ENCODE measurements at regions not wholly inside any gene's neighbourhood (a gene's known extent, or its start where the extent isn't known, plus 50 kb on each side); places are given as distances from the start of the nearest gene placed in this dataset.

DNA sequence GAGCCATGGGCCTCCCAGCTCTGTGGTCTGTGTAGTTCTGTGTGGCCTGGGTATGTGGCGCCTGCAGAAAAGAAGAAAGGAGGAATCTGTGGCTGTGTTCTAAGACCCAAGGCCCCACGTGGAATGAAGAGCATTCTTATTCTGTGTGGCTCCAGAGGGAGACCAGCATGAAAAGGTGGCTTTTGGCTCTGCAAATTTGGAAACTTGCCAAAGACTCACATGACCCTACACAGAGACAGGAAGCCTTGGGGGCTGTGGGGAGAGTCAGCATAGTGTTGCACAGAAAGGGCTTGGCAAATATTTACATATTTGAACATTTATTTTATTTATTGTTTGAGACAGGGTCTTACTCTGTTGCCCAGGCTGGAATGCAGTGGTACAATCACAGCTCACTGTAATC is 193.3 kb downstream of the TMEM38B start:
- TF ChIP-seq, protein P1, sequence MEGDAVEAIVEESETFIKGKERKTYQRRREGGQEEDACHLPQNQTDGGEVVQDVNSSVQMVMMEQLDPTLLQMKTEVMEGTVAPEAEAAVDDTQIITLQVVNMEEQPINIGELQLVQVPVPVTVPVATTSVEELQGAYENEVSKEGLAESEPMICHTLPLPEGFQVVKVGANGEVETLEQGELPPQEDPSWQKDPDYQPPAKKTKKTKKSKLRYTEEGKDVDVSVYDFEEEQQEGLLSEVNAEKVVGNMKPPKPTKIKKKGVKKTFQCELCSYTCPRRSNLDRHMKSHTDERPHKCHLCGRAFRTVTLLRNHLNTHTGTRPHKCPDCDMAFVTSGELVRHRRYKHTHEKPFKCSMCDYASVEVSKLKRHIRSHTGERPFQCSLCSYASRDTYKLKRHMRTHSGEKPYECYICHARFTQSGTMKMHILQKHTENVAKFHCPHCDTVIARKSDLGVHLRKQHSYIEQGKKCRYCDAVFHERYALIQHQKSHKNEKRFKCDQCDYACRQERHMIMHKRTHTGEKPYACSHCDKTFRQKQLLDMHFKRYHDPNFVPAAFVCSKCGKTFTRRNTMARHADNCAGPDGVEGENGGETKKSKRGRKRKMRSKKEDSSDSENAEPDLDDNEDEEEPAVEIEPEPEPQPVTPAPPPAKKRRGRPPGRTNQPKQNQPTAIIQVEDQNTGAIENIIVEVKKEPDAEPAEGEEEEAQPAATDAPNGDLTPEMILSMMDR (IDR thresholded peaks at IDR 0.05; ENCODE audit: insufficient read depth, low read depth, low read length, missing control alignments): no peak
- no peak overlapping the region for H3K4me3 ChIP-seq (ENCODE audit: low read depth, low read length)
- no peak for DNase-seq (ENCODE audit: low read depth)

GRCh38 chr9:105890046-105890822 is 195.9 kb downstream of the TMEM38B start:
- DNase-seq (ENCODE audit: low read depth): no peak
- no peak overlapping the region for H3K4me3 ChIP-seq (ENCODE audit: low read depth, low read length)
- TF ChIP-seq, protein P1 (IDR thresholded peaks at IDR 0.05; ENCODE audit: insufficient read depth, low read depth, low read length, missing control alignments): no peak

DNA sequence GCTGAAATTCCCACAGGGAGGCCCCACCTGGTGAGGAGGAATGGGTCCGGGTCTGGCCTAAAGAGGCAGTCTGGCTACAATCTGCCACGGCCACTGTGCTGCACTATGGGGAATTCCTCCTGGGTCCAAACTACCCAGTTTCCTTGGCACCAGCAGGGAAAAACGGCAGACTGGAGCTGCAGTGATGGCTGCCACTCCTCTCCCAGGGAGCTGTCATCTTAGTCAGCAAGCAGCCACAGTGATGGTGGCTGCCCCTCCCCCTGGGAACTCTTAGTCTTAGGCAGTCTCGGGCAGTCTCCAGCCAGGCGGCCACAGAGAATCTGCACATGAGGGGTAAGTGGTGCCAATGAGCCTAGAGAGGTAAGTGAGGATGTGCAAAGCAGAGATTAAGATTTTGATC is 205.8 kb downstream of the TMEM38B start:
- DNase-seq (ENCODE audit: low read depth): no peak
- TF ChIP-seq, protein P1 (IDR thresholded peaks at IDR 0.05; ENCODE audit: insufficient read depth, low read depth, low read length, missing control alignments): no peak
- H3K4me3 ChIP-seq (ENCODE audit: low read depth, low read length): no peak overlapping the region

DNA sequence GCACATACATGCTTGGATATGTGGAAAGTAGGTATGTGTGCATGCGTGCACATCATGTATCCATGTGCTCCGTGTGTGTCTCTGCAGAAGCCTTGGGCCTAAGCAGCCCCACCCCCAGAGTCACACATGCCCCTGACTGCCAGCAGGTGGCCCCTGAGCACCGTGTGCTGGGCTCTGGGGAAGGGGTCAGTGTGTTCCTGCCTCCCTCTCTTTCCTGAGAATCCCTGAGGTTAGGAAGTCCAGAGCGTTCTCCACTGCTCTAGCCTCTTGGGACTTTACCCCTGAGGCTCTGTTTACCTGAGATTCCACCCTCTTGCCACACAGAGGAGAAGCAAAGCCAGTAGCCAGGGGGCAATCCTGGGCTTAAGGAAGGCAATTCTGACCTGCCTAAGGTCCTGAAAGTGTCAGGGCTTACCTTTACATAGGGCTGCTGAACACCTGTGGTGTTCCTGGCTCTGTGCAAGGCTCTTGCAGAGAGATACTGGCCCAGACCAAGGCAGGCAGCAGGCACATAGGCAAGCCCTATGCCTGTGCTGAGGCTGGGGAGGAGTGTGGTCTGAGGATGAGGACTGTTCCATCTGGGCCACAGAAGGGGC is 207.3 kb downstream of the TMEM38B start:
- TF ChIP-seq, protein P1 (IDR thresholded peaks at IDR 0.05; ENCODE audit: insufficient read depth, low read depth, low read length, missing control alignments): peak; percentile 59
- peak; percentile 36 for DNase-seq (ENCODE audit: low read depth)

GRCh38 chr9:105908069-105908468 is 213.7 kb downstream of the TMEM38B start:
- H3K4me3 ChIP-seq (ENCODE audit: low read depth, low read length): no peak overlapping the region
- no peak for DNase-seq (ENCODE audit: low read depth)
- TF ChIP-seq, protein P1 (IDR thresholded peaks at IDR 0.05; ENCODE audit: insufficient read depth, low read depth, low read length, missing control alignments): no peak

More for the DNA sequence above, 207.3 kb downstream of the TMEM38B start:
- H3K4me3 ChIP-seq (ENCODE audit: low read depth, low read length): no peak overlapping the region

GRCh38 chr9:105911104-105911911 is 217.0 kb downstream of the TMEM38B start:
- no peak overlapping the region for H3K4me3 ChIP-seq (ENCODE audit: low read depth, low read length)
- no peak for DNase-seq (ENCODE audit: low read depth)
- TF ChIP-seq, protein P1 (IDR thresholded peaks at IDR 0.05; ENCODE audit: insufficient read depth, low read depth, low read length, missing control alignments): no peak

Measured in GM12865 (cell line).